GM18951 (cell line): ENCODE measurements at regions not wholly inside any gene's neighbourhood (a gene's known extent, or its start where the extent isn't known, plus 50 kb on each side); places are given as distances from the start of the nearest gene placed in this dataset.

Source experiments
- POLR2A ChIP-seq: IDR thresholded peaks from 4 replicates; pipeline ENCODE4 v1.6.1; 2011; ENCODE audit warnings: mild to moderate bottlenecking; ENCODE audit not compliant: insufficient read length, insufficient read depth; ENCODE audit errors: extremely low read depth
- in situ Hi-C: fragments of 300-500 bp; cut with MboI; formaldehyde crosslinking; loops from one replicate; pipeline ENCODE4 v1.12.0; 2022; ENCODE audit warnings: low sequenced_read_pairs, mixed read lengths, inconsistent platforms; ENCODE audit not compliant: unreplicated experiment

GRCh38 chr7:124692425-124692824 lies 73.2 kb downstream of the GPR37 start:
- in situ Hi-C loops: no loop called here

GRCh38 chr7:124690840-124691239 lies 74.8 kb downstream of the GPR37 start:
- TF ChIP-seq POLR2A: no peak
- in situ Hi-C loops: no loop called here

More at GRCh38 chr7:124692425-124692824, 73.2 kb downstream of the GPR37 start:
- TF ChIP-seq POLR2A: no peak

GRCh38 chr7:124689931-124690330 lies 75.7 kb downstream of the GPR37 start:
- TF ChIP-seq POLR2A: no peak
- in situ Hi-C loops: no loop called here

GRCh38 chr7:124689523-124689922 lies 76.1 kb downstream of the GPR37 start:
- in situ Hi-C loops: no loop called here
- TF ChIP-seq POLR2A: no peak

- in situ Hi-C loops: no loop called here
- no peak for TF ChIP-seq POLR2A
Measured at GRCh38 chr7:124688991-124689390, 76.6 kb downstream of the GPR37 start.

GRCh38 chr7:124686543-124687171 lies 78.9 kb downstream of the GPR37 start:
- in situ Hi-C loops: no loop called here
- no peak for TF ChIP-seq POLR2A

GRCh38 chr7:124681946-124682345 lies 83.6 kb downstream of the GPR37 start:
- no peak for TF ChIP-seq POLR2A
- in situ Hi-C loops: no loop called here

- no peak for TF ChIP-seq POLR2A
- in situ Hi-C loops: no loop called here
Measured at GRCh38 chr7:124680304-124680703, 85.3 kb downstream of the GPR37 start.

- in situ Hi-C loops: no loop called here
- no peak for TF ChIP-seq POLR2A
Measured at GRCh38 chr7:124679586-124680225, 85.9 kb downstream of the GPR37 start.

GRCh38 chr7:124679146-124679545 lies 86.4 kb downstream of the GPR37 start:
- in situ Hi-C loops: no loop called here
- no peak for TF ChIP-seq POLR2A

- no peak for TF ChIP-seq POLR2A
- in situ Hi-C loops: no loop called here
Measured at GRCh38 chr7:124674451-124674850, 91.1 kb downstream of the GPR37 start.

GRCh38 chr7:124672011-124672410 lies 93.6 kb downstream of the GPR37 start:
- in situ Hi-C loops: no loop called here
- no peak for TF ChIP-seq POLR2A

GRCh38 chr7:124667312-124668153 lies 98.1 kb downstream of the GPR37 start:
- in situ Hi-C loops: no loop called here
- TF ChIP-seq POLR2A: no peak
